ENCODE measurements at regions not wholly inside any gene's neighbourhood (a gene's known extent, or its start where the extent isn't known, plus 50 kb on each side); places are given as distances from the start of the nearest gene placed in this dataset.

- no peak for DNase-seq (ENCODE audit: low spot score in 2 of 2)
- 81% methylated on average over 2 of the region's 2 CpGs for WGBS
- peaks cover 11% of the 10 kb centered on the region for H3K4me1 ChIP-seq
- peaks cover 64% of the 10 kb centered on the region for H3K27me3 ChIP-seq
- TF ChIP-seq POLR2AphosphoS5 (IDR thresholded peaks at IDR 0.05) (no peak), POLR2A (IDR thresholded peaks at IDR 0.05) (no peak), EP300 (IDR thresholded peaks at IDR 0.05) (no peak)
- TF ChIP-seq, protein P1, sequence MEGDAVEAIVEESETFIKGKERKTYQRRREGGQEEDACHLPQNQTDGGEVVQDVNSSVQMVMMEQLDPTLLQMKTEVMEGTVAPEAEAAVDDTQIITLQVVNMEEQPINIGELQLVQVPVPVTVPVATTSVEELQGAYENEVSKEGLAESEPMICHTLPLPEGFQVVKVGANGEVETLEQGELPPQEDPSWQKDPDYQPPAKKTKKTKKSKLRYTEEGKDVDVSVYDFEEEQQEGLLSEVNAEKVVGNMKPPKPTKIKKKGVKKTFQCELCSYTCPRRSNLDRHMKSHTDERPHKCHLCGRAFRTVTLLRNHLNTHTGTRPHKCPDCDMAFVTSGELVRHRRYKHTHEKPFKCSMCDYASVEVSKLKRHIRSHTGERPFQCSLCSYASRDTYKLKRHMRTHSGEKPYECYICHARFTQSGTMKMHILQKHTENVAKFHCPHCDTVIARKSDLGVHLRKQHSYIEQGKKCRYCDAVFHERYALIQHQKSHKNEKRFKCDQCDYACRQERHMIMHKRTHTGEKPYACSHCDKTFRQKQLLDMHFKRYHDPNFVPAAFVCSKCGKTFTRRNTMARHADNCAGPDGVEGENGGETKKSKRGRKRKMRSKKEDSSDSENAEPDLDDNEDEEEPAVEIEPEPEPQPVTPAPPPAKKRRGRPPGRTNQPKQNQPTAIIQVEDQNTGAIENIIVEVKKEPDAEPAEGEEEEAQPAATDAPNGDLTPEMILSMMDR (IDR thresholded peaks at IDR 0.05): no peak
- no peak overlapping the region for H3K27ac ChIP-seq
- H3K4me3 ChIP-seq: no peak overlapping the region
- no peaks in the 10 kb centered on the region for H3K9me3 ChIP-seq
- no peaks in the 10 kb centered on the region for H3K36me3 ChIP-seq
Measured at GRCh38 chr1:239999170-239999569, 92.5 kb upstream of the FMN2 start.

GRCh38 chr1:240000634-240001033, 91.0 kb upstream of the FMN2 start:
- no peak for DNase-seq (ENCODE audit: low spot score in 2 of 2)
- H3K4me1 ChIP-seq: peaks cover 11% of the 10 kb centered on the region
- no peak for TF ChIP-seq EP300 (IDR thresholded peaks at IDR 0.05)
- TF ChIP-seq POLR2AphosphoS5 (IDR thresholded peaks at IDR 0.05): no peak
- TF ChIP-seq, protein P1 (IDR thresholded peaks at IDR 0.05): no peak
- TF ChIP-seq POLR2A (IDR thresholded peaks at IDR 0.05): no peak
- H3K4me3 ChIP-seq: no peak overlapping the region
- no peaks in the 10 kb centered on the region for H3K9me3 ChIP-seq
- H3K27ac ChIP-seq: no peak overlapping the region
- H3K27me3 ChIP-seq: peaks cover 60% of the 10 kb centered on the region
- 80% methylated on average over 4 of the region's 4 CpGs for WGBS
- no peaks in the 10 kb centered on the region for H3K36me3 ChIP-seq

DNA sequence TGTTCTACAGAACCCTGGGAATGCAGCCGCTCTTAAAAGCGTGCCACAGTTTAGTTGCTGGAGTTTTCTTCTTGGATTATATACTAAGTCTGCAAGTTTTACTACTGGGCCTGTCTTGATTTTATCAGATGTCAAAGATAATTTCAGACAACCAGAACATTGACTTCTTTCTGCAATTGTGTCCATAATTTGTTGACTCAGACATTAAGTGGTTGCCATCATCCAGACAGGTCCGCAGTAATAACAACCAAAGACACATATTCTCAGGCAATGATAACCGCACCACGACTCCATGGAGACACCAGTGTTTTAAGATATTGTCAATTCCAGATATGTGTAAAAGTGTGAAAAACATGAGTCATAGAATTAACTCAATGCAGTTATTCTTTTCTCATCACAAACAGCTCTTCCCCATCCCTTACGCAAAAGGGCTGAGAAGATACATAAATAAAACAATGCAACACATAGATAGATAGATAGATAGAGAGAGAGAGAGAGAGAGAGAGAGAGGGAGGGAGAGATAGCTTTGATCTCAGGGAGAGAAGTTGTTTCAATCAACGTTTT, 90.4 kb upstream of the FMN2 start:
- H3K36me3 ChIP-seq: no peaks in the 10 kb centered on the region
- H3K4me1 ChIP-seq: peaks cover 11% of the 10 kb centered on the region
- WGBS: 68% methylated on average over 7 of the region's 7 CpGs
- H3K27me3 ChIP-seq: peaks cover 53% of the 10 kb centered on the region
- no peak overlapping the region for H3K4me3 ChIP-seq
- TF ChIP-seq POLR2AphosphoS5 (IDR thresholded peaks at IDR 0.05) (no peak), POLR2A (IDR thresholded peaks at IDR 0.05) (no peak), EP300 (IDR thresholded peaks at IDR 0.05) (no peak)
- TF ChIP-seq, protein P1 (IDR thresholded peaks at IDR 0.05): no peak
- no peak overlapping the region for H3K27ac ChIP-seq
- no peak for DNase-seq (ENCODE audit: low spot score in 2 of 2)
- no peaks in the 10 kb centered on the region for H3K9me3 ChIP-seq

DNA sequence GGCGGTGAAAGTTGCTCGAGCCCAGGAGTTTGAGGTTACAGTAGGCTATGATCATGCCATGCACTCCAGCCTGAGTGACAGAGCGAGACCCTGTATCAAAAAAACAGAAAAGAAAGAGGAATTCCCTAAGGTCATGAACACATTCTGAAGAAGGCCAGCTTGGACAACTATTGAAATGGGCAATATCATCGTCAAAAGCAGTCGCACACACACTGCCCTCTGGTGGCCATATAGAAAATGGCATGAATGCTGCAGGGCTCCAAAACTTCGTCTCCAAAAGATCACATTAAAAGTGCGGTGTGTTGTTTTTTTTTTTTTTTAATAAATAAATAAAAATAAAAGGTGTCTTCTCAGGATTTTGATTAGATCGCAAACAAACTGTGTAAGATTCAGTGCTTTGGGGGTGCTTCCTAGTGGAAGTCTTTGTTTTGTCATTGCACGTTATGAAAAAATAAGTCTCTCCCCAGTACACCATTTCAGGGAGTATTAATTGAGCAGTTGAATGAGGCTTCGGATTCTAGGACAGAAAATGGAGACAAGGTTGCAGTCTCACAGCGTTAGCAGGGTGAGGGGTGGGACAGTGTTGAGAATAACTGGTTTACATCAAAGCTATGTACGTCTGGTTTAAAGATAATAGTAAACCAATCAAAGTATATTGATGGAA, 87.5 kb upstream of the FMN2 start:
- peaks cover 2% of the 10 kb centered on the region for H3K9me3 ChIP-seq
- WGBS: 71% methylated on average over 12 of the region's 12 CpGs
- H3K27me3 ChIP-seq: peaks cover 24% of the 10 kb centered on the region
- no peak overlapping the region for H3K27ac ChIP-seq
- TF ChIP-seq EP300 (IDR thresholded peaks at IDR 0.05): no peak
- TF ChIP-seq, protein P1 (IDR thresholded peaks at IDR 0.05): peak in 1 of 2 donors; percentile 51
- TF ChIP-seq POLR2AphosphoS5 (IDR thresholded peaks at IDR 0.05): no peak
- H3K4me3 ChIP-seq: no peak overlapping the region
- H3K36me3 ChIP-seq: no peaks in the 10 kb centered on the region
- no peaks in the 10 kb centered on the region for H3K4me1 ChIP-seq
- no peak for DNase-seq (ENCODE audit: low spot score in 2 of 2)

- Histone ChIP-seq H3K4me3 (no peak overlapping the region), H3K27me3 (peaks cover 11% of the 10 kb centered on the region), H3K27ac (no peak overlapping the region), H3K36me3 (no peaks in the 10 kb centered on the region), H3K9me3 (peaks cover 2% of the 10 kb centered on the region), H3K4me1 (no peaks in the 10 kb centered on the region)
- TF ChIP-seq POLR2A (IDR thresholded peaks at IDR 0.05) (no peak), POLR2AphosphoS5 (IDR thresholded peaks at IDR 0.05) (no peak), EP300 (IDR thresholded peaks at IDR 0.05) (no peak)
- TF ChIP-seq, protein P1 (IDR thresholded peaks at IDR 0.05): no peak
- WGBS: 73% methylated on average over 5 of the region's 5 CpGs
- DNase-seq (ENCODE audit: low spot score in 2 of 2): no peak
Measured at GRCh38 chr1:240005997-240006650, 85.6 kb upstream of the FMN2 start.

Data from suprapubic skin (tissue), 4 donors.